Right lobe of liver (tissue), 4 donors: ENCODE measurements at regions not wholly inside any gene's neighbourhood (a gene's known extent, or its start where the extent isn't known, plus 50 kb on each side); places are given as distances from the start of the nearest gene placed in this dataset.

Experiments used
- CTCF ChIP-seq, 4 donors: fragments of 200-600 bp in 3 of 4; fragments of 450-650 bp in 1 of 4; IDR thresholded peaks; one replicate each; pipeline versions ENCODE4 v1.5.1 to v1.8.0; 2016 to 2022; ENCODE audit warnings: antibody characterized with exemption in 4 of 4, mild to moderate bottlenecking in 2 of 4
- POLR2A ChIP-seq: fragments of 450-650 bp; IDR thresholded peaks from one replicate; pipeline ENCODE4 v1.6.1; 2017; ENCODE audit warnings: antibody characterized with exemption, mild to moderate bottlenecking
- donor health status: DM: no; HTN: no; CAD: no.
- donor health status: DM: no; HTN: no; CAD: no.
- donor health status: DM: no; HTN: yes; CAD: no.

GRCh38 chr1:214187121-214187900 is 93.6 kb upstream of the SMYD2 start:
- TF ChIP-seq CTCF (IDR thresholded peaks at IDR 0.05) = no peak
- TF ChIP-seq POLR2A = no peak
